Iris pigment epithelial cell (primary cell): ENCODE measurements at regions not wholly inside any gene's neighbourhood (a gene's known extent, or its start where the extent isn't known, plus 50 kb on each side); places are given as distances from the start of the nearest gene placed in this dataset.

Experiments used
- DNase-seq: peaks from one replicate; pipeline ENCODE4 v3.0.0-alpha.2; 2011; ENCODE audit warnings: low read depth

- no peak for DNase-seq
Observed at GRCh38 chr18:78151948-78152725, 827.5 kb upstream of the SALL3 start.

GRCh38 chr18:78153362-78153761 lies 826.3 kb upstream of the SALL3 start:
- DNase-seq: no peak

- no peak for DNase-seq
Observed at GRCh38 chr18:78154444-78154843, 825.2 kb upstream of the SALL3 start.

- no peak for DNase-seq
Observed at GRCh38 chr18:78154853-78155252, 824.8 kb upstream of the SALL3 start.

GRCh38 chr18:78156466-78156865 lies 823.2 kb upstream of the SALL3 start:
- no peak for DNase-seq

- no peak for DNase-seq
Observed at GRCh38 chr18:78158943-78159342, 820.7 kb upstream of the SALL3 start.

GRCh38 chr18:78159397-78159796 lies 820.2 kb upstream of the SALL3 start:
- no peak for DNase-seq

- peak; percentile 15 for DNase-seq
Observed at GRCh38 chr18:78160961-78161656, 818.5 kb upstream of the SALL3 start.

GRCh38 chr18:78165525-78165924 lies 814.1 kb upstream of the SALL3 start:
- no peak for DNase-seq

- DNase-seq: no peak
Observed at GRCh38 chr18:78168526-78168925, 811.1 kb upstream of the SALL3 start.

- DNase-seq: no peak
Observed at GRCh38 chr18:78169174-78169864, 810.3 kb upstream of the SALL3 start.

GRCh38 chr18:78171954-78172353 lies 807.7 kb upstream of the SALL3 start:
- no peak for DNase-seq

GRCh38 chr18:78174737-78175136 lies 804.9 kb upstream of the SALL3 start:
- DNase-seq: no peak

- no peak for DNase-seq
Observed at GRCh38 chr18:78178812-78179211, 800.8 kb upstream of the SALL3 start.

- DNase-seq: no peak
Observed at GRCh38 chr18:78180741-78181140, 798.9 kb upstream of the SALL3 start.

- DNase-seq: no peak
Observed at GRCh38 chr18:78183815-78184214, 795.8 kb upstream of the SALL3 start.

- DNase-seq: no peak
Observed at GRCh38 chr18:78191276-78191675, 788.3 kb upstream of the SALL3 start.

GRCh38 chr18:78192054-78192453 lies 787.6 kb upstream of the SALL3 start:
- DNase-seq: no peak

GRCh38 chr18:78196280-78196679 lies 783.3 kb upstream of the SALL3 start:
- no peak for DNase-seq

GRCh38 chr18:78199002-78199401 lies 780.6 kb upstream of the SALL3 start:
- no peak for DNase-seq

GRCh38 chr18:78199611-78200010 lies 780.0 kb upstream of the SALL3 start:
- DNase-seq: no peak

- DNase-seq: no peak
Observed at GRCh38 chr18:78207942-78208341, 771.7 kb upstream of the SALL3 start.

- DNase-seq: no peak
Observed at GRCh38 chr18:78208461-78208860, 771.2 kb upstream of the SALL3 start.
